HG02642 (cell line): ENCODE measurements at regions not wholly inside any gene's neighbourhood (a gene's known extent, or its start where the extent isn't known, plus 50 kb on each side); places are given as distances from the start of the nearest gene placed in this dataset.

ENCODE experiments used
- ATAC-seq: cut with Tn5 transposase; IDR thresholded peaks from one replicate; pipeline ENCODE4 v1.9.1; 2021; ENCODE audit warnings: mild to moderate bottlenecking; ENCODE audit not compliant: unreplicated experiment, poor library complexity

DNA sequence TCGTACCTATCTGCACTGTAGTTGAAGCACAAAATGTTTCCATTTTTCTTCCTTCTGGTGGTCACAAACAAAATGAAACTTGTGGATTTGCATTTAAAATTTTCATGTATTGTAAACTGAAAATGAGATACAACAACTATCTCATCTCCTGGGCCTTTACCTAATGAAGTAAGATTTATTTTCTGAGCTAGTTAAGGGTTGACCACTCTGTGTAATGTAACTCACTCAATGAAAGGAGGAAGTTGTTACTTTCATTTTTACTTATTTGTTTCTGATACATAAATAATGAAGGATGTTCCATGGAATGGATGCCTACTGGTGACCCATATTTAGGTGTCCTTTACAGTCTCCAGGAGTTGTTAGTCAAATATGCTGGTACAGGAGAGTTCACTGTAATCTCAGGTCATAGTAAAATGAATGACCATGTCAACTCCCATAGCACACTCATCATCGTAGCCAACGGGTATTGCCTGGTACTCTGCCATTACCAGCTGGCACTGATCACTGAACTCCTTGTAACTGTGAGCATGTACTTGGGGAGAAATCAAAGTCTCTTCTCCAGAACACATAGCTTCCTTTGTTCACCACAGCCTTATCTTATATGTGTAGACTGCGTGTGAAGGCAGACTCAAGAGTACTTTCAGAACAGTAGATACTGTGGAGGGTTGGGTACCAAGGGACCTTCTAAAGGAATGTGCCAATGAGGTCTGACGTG is 474.2 kb upstream of the ROBO2 start:
- no peak for ATAC-seq

GRCh38 chr3:76566211-76566534 is 473.7 kb upstream of the ROBO2 start:
- no peak for ATAC-seq

GRCh38 chr3:76566904-76567303 is 473.0 kb upstream of the ROBO2 start:
- no peak for ATAC-seq

DNA sequence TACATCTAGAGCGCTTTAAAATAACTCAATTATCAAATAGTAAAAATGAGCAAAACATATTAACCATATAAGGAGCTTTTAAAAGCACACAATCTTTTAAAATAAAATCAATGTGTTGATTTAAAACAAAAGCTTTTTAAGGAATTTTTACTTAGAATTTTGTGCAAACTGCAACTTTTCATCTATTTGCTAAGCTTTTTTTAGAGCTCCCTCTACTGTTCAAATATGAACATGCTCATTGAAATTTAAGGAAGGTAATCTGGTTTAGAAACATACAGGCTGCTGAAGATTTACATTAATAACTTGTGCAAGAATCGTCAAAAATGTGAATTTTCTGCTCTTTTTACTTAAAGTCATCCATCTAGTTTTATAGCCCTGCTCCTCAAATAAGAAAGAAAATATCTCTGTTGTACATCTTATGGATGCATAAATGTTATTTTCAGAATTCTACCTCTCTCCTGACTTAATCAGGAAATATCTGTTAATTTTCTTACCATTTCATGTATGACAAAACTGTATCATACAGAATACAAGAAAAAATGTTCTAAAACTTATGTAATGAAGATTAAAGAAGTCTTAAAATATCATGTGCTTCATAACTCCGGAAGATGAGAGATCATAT is 469.4 kb upstream of the ROBO2 start:
- ATAC-seq, result no peak

DNA sequence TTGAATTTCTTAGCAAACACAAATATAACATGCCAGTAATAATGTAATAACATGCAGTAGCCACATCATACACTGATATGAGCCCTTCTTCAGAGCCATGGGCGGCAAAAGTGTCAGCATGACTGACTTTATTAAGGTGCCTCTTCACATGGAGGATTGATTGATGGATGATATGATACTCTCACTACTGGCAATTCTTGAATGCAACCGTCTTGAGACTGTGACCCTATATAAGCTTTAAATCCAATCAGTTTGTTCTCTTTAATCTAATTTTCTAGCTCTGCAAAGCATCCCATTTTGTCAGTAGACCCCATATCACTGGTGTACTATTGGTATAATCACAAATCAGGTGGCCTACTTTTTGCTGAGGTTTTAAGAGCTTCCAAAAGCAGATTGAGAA is 463.7 kb upstream of the ROBO2 start:
- ATAC-seq, result no peak

DNA sequence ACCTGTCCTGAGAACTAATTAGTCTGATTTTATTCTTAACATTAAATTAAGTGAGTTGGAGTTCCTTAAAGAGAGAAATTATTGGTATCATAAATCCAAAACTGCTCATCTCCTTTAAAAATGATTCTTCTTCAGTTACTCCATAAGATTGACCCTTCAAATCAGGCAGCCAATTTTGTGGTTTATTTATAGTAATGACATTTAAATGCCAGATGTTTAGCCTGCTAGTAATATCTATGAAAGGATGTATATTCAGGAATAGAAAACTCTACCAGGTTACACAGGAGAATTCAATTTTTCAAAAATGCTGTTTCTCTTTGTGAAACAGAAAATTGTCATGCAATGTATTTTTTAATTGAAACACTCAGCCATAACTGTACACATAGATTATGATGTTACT is 457.8 kb upstream of the ROBO2 start:
- no peak for ATAC-seq

DNA sequence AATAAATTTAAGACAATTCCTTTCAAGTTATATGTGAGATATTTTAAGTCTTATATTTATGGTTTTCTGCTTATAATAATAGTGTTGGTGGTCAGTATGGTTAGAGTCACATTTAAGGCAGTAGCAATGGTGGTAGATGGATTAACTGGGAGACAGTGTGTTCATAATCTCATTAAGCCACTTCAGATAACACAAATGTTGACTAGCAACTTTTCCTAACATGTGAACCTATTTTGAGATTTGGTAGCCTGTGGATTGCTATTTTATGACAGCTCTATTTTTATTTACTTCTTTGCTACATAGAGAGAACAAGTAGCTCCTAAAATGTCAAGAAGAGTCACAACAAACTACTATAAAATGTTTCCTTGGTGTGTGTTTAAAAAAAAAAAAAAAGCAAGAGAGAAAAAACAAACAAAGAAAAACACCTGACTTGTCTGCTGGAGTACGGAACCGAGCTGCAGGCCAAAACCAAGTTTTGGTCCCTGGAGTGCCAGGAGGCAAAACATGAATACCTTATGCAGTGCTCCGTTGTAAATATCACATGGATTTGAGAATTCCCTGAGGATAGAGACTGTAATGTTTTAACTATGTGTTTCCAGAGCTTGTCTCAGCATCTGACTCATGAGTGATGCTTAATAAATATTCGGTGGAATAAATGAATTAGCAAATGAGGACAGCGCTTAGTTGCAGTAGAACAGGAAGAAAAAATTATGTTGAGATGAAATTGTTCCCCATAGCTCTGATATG is 457.1 kb upstream of the ROBO2 start:
- ATAC-seq, result no peak

- no peak for ATAC-seq
Observed at GRCh38 chr3:76585794-76586392, 454.0 kb upstream of the ROBO2 start.

DNA sequence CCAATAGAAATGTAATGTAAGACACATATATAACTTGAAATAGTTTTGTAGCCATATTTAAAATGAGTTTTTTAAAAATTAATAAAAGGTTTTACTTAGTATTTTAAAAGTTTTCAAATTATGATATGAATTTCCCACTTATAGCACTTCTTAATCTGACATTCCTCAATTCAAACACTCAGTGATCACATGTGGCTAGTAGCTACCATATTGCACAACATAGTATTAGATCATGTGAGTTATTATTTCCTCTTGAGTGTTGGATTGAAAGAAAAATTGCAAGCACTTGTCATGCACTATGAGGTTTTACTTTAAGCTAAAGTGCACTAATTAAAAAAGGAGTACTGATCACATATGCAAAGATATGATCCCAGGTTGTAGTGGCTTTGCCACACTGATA is 453.4 kb upstream of the ROBO2 start:
- ATAC-seq, result no peak

DNA sequence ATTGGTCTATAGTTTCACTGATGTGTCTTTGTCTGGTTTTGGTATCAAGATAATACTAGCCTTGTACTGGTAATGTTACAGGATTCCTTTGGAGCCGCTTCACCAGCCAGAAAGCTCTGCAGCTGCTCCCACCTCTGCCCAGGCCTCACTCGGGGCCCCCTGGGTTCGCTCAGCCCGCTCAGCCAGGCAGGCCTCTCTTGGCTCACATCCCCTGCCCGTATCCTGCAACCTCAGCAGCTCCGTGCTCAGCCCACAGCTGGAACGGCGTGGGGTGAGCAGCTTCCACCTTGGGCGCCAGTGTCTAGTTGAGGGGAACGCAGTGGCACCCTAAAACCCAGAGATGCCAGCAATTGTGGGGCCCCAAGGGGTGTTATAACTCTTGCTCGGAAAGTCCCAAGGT is 429.7 kb upstream of the ROBO2 start:
- ATAC-seq, result no peak

DNA sequence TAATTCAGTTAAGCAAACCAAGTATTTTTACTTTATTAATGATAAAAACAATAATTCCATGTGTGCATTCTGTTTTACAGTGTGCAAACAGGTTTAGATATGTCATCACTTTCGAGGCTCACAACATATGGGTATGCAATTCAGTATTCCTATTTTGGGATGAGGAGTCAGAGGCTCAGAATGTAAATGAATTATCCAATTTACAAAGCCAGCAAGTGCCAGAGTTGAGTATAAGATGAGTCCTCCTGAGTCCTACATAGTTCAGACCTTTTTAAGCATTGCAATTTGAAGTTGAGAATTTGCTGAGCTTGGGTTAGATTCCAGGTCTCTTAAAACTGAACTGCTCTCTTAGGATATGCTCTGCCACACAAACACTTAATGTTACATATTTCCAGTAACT is 424.2 kb upstream of the ROBO2 start:
- no peak for ATAC-seq

DNA sequence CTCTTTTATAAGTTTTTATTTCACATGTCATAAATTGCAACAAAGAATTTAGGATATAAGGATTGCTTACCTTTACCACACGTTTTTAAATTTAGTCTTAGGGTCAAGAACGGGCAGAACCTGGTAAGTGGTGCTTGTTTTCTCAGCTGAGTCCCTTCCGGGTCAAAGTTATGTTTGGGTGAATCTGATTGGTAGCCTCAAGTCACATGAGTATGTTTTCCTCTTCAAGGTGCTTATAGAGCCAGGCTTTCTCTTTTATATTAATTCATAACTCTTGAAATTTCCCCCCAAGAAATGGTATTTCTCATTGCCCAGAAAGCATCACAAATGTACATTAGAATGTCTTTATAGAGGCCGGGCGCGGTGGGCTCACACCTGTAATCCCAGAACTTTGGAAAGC is 415.7 kb upstream of the ROBO2 start:
- no peak for ATAC-seq

DNA sequence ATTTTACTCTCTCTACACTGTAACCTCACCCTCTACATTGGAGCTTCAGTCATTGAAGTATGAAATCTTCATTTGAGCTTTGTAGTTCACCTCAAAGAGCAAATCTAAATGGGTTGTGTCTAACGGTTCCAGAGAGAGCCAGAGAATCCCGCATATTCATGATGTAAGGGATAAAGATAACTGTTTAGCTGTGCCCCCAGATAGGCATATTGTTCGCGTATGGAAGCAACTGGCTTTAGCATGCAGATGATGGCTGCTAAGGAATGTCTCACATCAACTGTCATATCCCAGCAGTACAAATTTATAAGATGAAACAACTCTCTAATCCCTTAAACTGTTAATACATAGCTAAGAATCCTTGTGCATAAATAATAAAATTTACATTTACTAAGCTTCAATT is 412.7 kb upstream of the ROBO2 start:
- ATAC-seq, result no peak

DNA sequence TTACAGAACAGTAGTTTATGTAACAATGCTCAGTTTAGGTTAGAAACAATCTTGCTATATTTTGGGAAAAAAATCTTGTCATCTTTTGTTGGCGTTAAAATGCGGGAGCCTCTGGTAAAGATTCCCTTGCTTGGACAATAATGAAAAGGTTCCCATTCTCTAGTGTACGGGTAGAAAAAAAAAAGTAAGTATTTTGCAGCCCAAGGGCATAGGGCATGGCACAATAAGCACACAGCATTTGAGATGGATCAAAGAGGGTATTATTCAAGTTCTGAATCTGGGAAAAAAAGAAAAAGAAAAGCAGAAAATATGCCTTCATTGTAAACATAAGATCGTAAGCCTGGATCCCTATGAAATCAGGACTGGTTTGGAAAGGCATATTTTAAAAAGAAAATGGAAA is 408.6 kb upstream of the ROBO2 start:
- no peak for ATAC-seq

DNA sequence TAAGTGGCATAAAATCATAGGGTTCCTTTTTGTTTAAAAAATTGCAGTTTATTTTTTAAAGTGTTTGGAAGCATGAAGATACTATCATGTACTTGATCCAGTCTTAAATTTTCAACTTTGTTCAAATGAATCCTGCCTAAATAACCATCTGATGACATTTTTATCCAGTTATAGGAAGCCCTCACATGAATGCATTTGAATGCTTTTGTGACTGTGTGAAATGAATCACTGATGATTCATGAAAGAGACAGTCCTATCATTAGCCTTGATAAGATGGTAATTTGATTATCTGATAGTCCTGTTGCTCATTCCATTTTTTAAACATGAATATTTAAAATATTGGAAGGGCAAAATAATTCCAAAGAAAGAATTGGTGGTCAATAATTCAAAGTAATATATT is 401.9 kb upstream of the ROBO2 start:
- no peak for ATAC-seq

GRCh38 chr3:76643623-76644304 is 396.1 kb upstream of the ROBO2 start:
- no peak for ATAC-seq

DNA sequence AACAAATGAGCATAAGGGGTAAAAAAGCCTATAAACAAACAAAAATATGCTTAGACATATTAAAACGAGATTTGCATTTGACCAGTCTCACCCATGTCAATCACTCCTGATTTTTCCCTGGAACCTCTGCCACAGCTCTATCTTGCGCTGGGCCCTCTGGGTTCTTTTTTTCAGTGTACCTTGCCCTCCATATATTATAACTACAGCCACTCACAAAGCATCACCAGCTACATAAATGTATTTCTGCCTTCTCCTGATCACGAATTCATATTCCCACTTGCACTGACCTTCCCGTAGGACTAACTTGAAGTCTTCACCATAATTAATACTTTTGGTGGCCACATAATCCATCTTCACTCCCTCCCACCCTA is 395.6 kb upstream of the ROBO2 start:
- no peak for ATAC-seq

DNA sequence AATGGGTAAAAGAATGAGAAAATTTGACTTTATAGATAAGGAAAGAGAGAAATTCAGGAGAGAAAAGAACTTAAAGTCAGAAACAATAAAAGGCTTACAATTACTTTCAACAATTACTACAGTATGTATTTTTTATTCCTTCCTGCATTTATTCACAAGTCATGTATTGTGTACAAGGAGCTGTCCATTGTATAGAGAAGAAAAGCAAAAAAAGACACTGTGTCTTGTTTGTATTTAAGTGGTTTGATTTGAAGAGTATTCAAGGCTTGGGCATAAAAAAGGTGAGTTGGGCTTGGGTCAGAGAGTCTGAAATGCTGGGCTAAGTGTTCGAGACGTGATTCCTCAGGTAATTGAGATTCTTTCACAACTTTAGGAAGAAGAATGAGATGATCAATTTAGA is 394.2 kb upstream of the ROBO2 start:
- ATAC-seq, result no peak

DNA sequence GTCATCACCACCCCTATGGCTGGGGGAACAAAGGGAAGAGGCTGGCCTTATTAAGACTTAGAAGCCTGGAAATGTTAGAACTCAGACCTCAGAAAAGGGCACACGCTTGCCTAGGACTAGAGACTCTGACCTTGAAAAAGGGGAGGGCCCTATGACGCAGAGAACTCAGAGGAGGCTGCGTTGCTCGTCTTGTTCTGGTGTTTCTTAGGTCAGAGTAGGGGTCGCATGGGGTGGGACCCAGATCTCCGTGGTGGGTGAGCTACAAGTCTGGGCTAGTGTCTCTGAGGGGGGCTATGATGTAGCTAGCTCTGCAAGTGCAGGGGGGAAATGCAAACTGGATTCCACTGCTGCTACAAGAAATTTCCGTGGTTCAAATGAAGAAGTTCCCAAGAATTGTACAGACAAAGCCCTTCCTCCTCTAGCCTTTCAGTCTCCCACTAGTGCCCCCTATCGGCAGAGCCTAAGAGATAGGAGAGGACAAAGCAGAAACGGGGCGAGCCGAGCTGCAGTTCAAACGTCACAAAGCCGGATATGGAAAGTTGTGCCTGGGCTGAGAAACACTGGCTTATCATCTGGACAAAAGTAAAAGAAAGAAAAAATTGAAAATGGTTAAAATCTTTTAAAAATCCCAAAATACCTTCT is 392.9 kb upstream of the ROBO2 start:
- no peak for ATAC-seq

- ATAC-seq, result no peak
Observed at GRCh38 chr3:76651784-76652183, 388.1 kb upstream of the ROBO2 start.
